ENCODE measurements at regions not wholly inside any gene's neighbourhood (a gene's known extent, or its start where the extent isn't known, plus 50 kb on each side); places are given as distances from the start of the nearest gene placed in this dataset.

DNA sequence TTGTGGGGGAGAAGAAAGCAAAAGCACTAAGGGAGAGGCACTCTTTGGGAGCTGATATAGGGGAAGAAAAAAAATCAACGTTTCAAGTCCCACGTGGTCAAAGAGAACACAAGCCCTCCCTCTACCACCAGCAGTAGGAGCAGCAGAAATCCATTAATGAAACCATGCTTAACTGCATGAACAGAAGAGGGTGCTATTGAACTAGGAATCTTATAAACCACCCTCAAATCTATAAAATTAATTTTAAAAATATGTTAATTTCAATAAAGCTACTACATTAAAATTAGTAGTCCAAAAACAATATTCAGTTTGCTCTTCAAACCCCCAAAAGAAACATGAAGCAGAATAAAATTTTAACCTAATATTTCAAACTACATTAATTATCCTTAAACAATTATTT is 147.8 kb downstream of the TMEM18 start:
- Mint-ChIP-seq H3K27ac (ENCODE audit: unreplicated experiment) (no peak overlapping the region), H3K36me3 (ENCODE audit: low read depth, unreplicated experiment) (no peaks in the 10 kb centered on the region), H3K4me1 (ENCODE audit: unreplicated experiment) (no peaks in the 10 kb centered on the region), H3K9me3 (ENCODE audit: unreplicated experiment) (no peaks in the 10 kb centered on the region), H3K27me3 (ENCODE audit: unreplicated experiment) (no peaks in the 10 kb centered on the region), H3K4me3 (ENCODE audit: unreplicated experiment) (no peak overlapping the region)
- no peak for DNase-seq (ENCODE audit: low spot score)
- peak; percentile 48 for TF ChIP-seq CTCF (IDR thresholded peaks at IDR 0.05; ENCODE audit: unreplicated experiment)

- H3K27ac Mint-ChIP-seq (ENCODE audit: unreplicated experiment): no peak overlapping the region
Observed at GRCh38 chr2:527581-527980, 149.6 kb downstream of the TMEM18 start.

DNA sequence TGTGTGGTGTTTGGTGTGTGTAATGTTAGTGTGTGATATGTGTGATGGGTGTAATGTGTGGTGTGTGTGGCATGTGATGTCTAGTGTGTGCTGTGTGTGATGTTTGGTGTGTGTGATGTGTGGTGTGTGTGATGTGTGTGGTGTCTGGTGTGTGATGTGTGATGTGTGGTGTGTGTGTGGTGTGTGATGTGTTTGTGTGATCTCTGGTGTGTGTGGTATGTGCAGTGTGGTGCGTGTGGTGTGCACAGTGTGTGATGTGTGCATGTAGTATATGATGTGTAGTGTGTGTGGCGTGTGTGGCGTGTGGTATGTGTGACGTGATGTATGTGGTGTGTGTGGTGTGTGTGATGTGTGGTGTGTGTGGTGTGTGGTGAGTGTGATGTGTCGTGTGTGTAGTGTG is 150.3 kb downstream of the TMEM18 start:
- Mint-ChIP-seq H3K27me3 (ENCODE audit: unreplicated experiment) (peaks cover 3% of the 10 kb centered on the region), H3K27ac (ENCODE audit: unreplicated experiment) (no peak overlapping the region), H3K9me3 (ENCODE audit: unreplicated experiment) (no peaks in the 10 kb centered on the region), H3K4me1 (ENCODE audit: unreplicated experiment) (no peaks in the 10 kb centered on the region), H3K36me3 (ENCODE audit: low read depth, unreplicated experiment) (peaks cover 4% of the 10 kb centered on the region), H3K4me3 (ENCODE audit: unreplicated experiment) (no peak overlapping the region)
- no peak for TF ChIP-seq CTCF (IDR thresholded peaks at IDR 0.05; ENCODE audit: unreplicated experiment)
- DNase-seq (ENCODE audit: low spot score): no peak

More at GRCh38 chr2:527581-527980, 149.6 kb downstream of the TMEM18 start:
- Mint-ChIP-seq H3K27me3 (ENCODE audit: unreplicated experiment) (no peaks in the 10 kb centered on the region), H3K36me3 (ENCODE audit: low read depth, unreplicated experiment) (peaks cover 4% of the 10 kb centered on the region), H3K4me3 (ENCODE audit: unreplicated experiment) (no peak overlapping the region), H3K9me3 (ENCODE audit: unreplicated experiment) (no peaks in the 10 kb centered on the region), H3K4me1 (ENCODE audit: unreplicated experiment) (no peaks in the 10 kb centered on the region)
- DNase-seq (ENCODE audit: low spot score): no peak
- no peak for TF ChIP-seq CTCF (IDR thresholded peaks at IDR 0.05; ENCODE audit: unreplicated experiment)

GRCh38 chr2:525611-526010 is 151.6 kb downstream of the TMEM18 start:
- Mint-ChIP-seq H3K4me3 (ENCODE audit: unreplicated experiment) (no peak overlapping the region), H3K27me3 (ENCODE audit: unreplicated experiment) (peaks cover 3% of the 10 kb centered on the region)
- TF ChIP-seq CTCF (IDR thresholded peaks at IDR 0.05; ENCODE audit: unreplicated experiment): no peak

DNA sequence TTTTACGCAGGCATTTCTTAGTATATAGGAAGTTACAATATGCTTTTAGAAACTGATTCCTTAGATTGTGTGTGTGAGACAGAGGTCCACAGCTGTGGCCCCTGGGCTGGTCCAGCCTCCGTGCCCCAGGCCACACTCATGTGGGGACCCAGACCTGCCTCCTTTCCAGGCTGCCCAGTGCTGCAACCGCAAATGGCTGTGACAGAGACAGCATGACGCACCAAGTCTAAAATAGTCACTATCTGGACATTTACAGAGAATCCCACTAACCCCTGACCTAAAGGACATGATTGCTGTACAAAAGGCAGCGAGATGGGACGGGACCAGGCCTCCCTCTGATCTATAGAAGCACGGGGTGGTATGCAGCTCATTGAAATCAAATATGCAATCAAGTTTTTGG is 152.2 kb downstream of the TMEM18 start:
- DNase-seq (ENCODE audit: low spot score): no peak

More at GRCh38 chr2:525611-526010, 151.6 kb downstream of the TMEM18 start:
- no peak overlapping the region for H3K27ac Mint-ChIP-seq (ENCODE audit: unreplicated experiment)
- no peak for DNase-seq (ENCODE audit: low spot score)
- H3K4me1 Mint-ChIP-seq (ENCODE audit: unreplicated experiment): no peaks in the 10 kb centered on the region
- no peaks in the 10 kb centered on the region for H3K9me3 Mint-ChIP-seq (ENCODE audit: unreplicated experiment)
- peaks cover 4% of the 10 kb centered on the region for H3K36me3 Mint-ChIP-seq (ENCODE audit: low read depth, unreplicated experiment)

More for the DNA sequence above, 152.2 kb downstream of the TMEM18 start:
- Mint-ChIP-seq H3K9me3 (ENCODE audit: unreplicated experiment) (no peaks in the 10 kb centered on the region), H3K4me3 (ENCODE audit: unreplicated experiment) (no peak overlapping the region), H3K4me1 (ENCODE audit: unreplicated experiment) (no peaks in the 10 kb centered on the region), H3K27ac (ENCODE audit: unreplicated experiment) (no peak overlapping the region), H3K27me3 (ENCODE audit: unreplicated experiment) (peaks cover 3% of the 10 kb centered on the region), H3K36me3 (ENCODE audit: low read depth, unreplicated experiment) (peaks cover 4% of the 10 kb centered on the region)
- no peak for TF ChIP-seq CTCF (IDR thresholded peaks at IDR 0.05; ENCODE audit: unreplicated experiment)

Data from endothelial cell (in vitro differentiated cells).